Prostate gland (tissue), 2 donors: ENCODE measurements at regions not wholly inside any gene's neighbourhood (a gene's known extent, or its start where the extent isn't known, plus 50 kb on each side); places are given as distances from the start of the nearest gene placed in this dataset.

Experiments used
- DNase-seq: peaks from one replicate; pipeline ENCODE4 v3.0.0-alpha.2; 2019; ENCODE audit warnings: low spot score
- H3K27ac ChIP-seq, 2 donors: fragments of 200-600 bp; sonication (generic); 2 replicates each; pipeline ENCODE4 v1.5.1; 2017 to 2019
- H3K27me3 ChIP-seq: fragments of 200-600 bp; sonication (generic); replicated peaks from 2 replicates; pipeline ENCODE4 v1.5.1; 2019; ENCODE audit not compliant: insufficient read depth
- H3K36me3 ChIP-seq, 2 donors: fragments of 200-600 bp; sonication (generic); 1 replicate in 1 of 2; 2 replicates in 1 of 2; pipeline versions ENCODE4 v1.5.1 to v1.8.1; 2017 to 2019
- H3K4me1 ChIP-seq: fragments of 200-600 bp; sonication (generic); replicated peaks from 2 replicates; pipeline ENCODE4 v1.5.1; 2019
- H3K4me3 ChIP-seq, 2 donors: fragments of 200-600 bp; sonication (generic); 2 replicates each; pipeline ENCODE4 v1.5.1; 2017 to 2019
- H3K9me3 ChIP-seq: fragments of 200-600 bp; sonication (generic); 2 replicates; pipeline ENCODE4 v1.5.1; 2017
- POLR2A ChIP-seq: fragments of 450-650 bp; IDR thresholded peaks from one replicate; pipeline ENCODE4 v1.6.1; 2016; ENCODE audit warnings: antibody characterized with exemption, mild to moderate bottlenecking
- POLR2AphosphoS5 ChIP-seq: sonication (generic); formaldehyde crosslinking; IDR thresholded peaks from one replicate; pipeline ENCODE4 v1.6.1; 2017; ENCODE audit warnings: antibody characterized with exemption
- WGBS: methylation state at CpG from one replicate; pipeline ENCODE4 v1.1.5; 2018; 5-methylcytosine and 5-hydroxymethylcytosine counted together
- intact Hi-C: fragments of 100-400 bp; cut with DNase I; formaldehyde crosslinking; loops from one replicate; pipeline ENCODE4 v1.14.2; 2022
- TF ChIP-seq, protein P1 (sequence below), 4 experiments: fragments of 200-600 bp in 2 of 4; fragments of 450-650 bp in 2 of 4; sonication (generic) in 2 of 4; IDR thresholded peaks; 1 replicate in 3 of 4; 2 replicates in 1 of 4; pipeline ENCODE4 v1.5.1; 2016 to 2019; ENCODE audit warnings: antibody characterized with exemption in 4 of 4, mild to moderate bottlenecking in 2 of 4, moderate library complexity in 2 of 4

DNA sequence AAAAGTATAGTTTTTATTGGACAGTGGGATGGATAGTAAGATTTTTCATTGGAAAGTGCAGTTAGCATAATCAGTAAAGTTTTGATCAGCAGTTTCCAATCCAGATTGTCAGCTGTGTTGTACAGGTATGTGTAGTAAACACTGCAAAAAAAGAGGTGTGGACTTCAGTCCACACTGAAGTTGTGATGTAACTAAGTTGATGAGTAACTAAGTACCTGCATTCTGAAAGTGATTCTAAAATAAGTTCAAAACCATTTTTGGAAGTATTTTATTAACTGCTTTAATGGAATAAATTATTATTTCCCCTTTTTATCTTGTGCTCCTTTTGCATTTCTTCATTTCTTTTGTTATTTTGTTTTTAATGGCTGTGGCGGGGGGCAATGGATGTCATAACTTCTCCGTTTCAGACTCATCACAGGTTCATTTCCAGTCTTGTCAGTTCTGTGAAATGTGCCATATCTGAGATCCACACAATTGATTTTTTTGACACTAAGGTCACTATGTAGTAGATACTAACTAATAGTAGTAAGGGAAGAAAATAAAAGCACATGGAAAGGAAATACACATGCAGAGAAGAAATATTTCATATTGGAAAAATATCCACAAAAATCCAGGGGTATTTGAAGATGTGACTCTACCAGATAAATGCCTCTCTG, 247.5 kb downstream of the GABRG1 start:
- no peaks in the 10 kb centered on the region for H3K4me1 ChIP-seq
- no peaks in the 10 kb centered on the region for H3K27me3 ChIP-seq
- WGBS: 75% methylated on average over 2 of the region's 2 CpGs
- TF ChIP-seq POLR2AphosphoS5: no peak
- TF ChIP-seq, protein P1, sequence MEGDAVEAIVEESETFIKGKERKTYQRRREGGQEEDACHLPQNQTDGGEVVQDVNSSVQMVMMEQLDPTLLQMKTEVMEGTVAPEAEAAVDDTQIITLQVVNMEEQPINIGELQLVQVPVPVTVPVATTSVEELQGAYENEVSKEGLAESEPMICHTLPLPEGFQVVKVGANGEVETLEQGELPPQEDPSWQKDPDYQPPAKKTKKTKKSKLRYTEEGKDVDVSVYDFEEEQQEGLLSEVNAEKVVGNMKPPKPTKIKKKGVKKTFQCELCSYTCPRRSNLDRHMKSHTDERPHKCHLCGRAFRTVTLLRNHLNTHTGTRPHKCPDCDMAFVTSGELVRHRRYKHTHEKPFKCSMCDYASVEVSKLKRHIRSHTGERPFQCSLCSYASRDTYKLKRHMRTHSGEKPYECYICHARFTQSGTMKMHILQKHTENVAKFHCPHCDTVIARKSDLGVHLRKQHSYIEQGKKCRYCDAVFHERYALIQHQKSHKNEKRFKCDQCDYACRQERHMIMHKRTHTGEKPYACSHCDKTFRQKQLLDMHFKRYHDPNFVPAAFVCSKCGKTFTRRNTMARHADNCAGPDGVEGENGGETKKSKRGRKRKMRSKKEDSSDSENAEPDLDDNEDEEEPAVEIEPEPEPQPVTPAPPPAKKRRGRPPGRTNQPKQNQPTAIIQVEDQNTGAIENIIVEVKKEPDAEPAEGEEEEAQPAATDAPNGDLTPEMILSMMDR (IDR thresholded peaks at IDR 0.05): no peak
- no peak for TF ChIP-seq POLR2A
- no peak for DNase-seq
- intact Hi-C loops: no loop called here
- no peak overlapping the region for H3K4me3 ChIP-seq
- H3K27ac ChIP-seq: no peak overlapping the region
- no peaks in the 10 kb centered on the region for H3K36me3 ChIP-seq
- H3K9me3 ChIP-seq: no peaks in the 10 kb centered on the region

DNA sequence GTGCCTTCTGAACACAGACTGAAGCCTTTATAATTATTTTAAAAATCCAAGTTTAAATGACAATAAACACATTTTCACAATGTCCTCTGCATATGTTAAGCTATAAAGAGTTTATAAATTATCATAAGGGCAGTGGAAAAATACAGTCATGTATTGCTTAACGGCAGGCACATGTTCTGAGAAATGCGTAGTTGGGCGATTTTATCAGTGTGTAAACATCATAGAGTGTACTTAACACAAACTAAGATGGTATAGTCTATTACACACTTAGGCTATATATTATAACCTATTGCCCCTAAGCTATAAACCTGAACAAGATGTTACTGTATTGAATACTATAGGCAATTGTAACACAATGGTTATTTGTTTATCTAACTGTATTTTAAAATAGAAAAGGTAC, 254.7 kb downstream of the GABRG1 start:
- Histone ChIP-seq H3K4me1 (no peaks in the 10 kb centered on the region), H3K27ac (no peak overlapping the region), H3K27me3 (no peaks in the 10 kb centered on the region), H3K4me3 (no peak overlapping the region), H3K9me3 (no peaks in the 10 kb centered on the region), H3K36me3 (no peaks in the 10 kb centered on the region)
- TF ChIP-seq POLR2A: no peak
- no peak for TF ChIP-seq POLR2AphosphoS5
- TF ChIP-seq, protein P1 (IDR thresholded peaks at IDR 0.05): no peak
- no peak for DNase-seq
- 28% methylated on average over 3 of the region's 3 CpGs for WGBS
- intact Hi-C loops: no loop called here

DNA sequence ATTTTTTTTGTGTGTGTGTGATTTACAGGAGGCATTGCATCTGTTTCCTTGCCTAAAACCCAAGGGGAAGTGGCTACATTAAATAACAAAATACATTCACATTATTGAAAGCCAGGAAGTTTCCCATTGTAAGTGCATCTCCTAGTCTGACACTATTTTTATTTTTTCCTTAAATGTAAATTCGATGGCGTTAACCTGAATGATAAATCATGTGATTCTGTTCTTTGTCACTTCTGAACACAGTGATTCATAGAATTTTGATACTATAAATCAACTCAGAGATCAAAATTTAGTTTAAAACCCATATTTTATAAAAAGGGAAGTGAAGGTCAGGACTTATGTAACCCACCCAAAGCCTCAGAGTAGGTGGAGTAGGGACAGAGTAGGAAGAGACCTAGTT, 258.1 kb downstream of the GABRG1 start:
- TF ChIP-seq POLR2A (no peak), POLR2AphosphoS5 (no peak)
- TF ChIP-seq, protein P1 (IDR thresholded peaks at IDR 0.05): no peak
- DNase-seq: no peak
- H3K9me3 ChIP-seq: no peaks in the 10 kb centered on the region
- no peak overlapping the region for H3K27ac ChIP-seq
- no peaks in the 10 kb centered on the region for H3K36me3 ChIP-seq
- 88% methylated on average over 2 of the region's 2 CpGs for WGBS
- no peak overlapping the region for H3K4me3 ChIP-seq
- no peaks in the 10 kb centered on the region for H3K27me3 ChIP-seq
- no peaks in the 10 kb centered on the region for H3K4me1 ChIP-seq
- intact Hi-C loops: no loop called here

DNA sequence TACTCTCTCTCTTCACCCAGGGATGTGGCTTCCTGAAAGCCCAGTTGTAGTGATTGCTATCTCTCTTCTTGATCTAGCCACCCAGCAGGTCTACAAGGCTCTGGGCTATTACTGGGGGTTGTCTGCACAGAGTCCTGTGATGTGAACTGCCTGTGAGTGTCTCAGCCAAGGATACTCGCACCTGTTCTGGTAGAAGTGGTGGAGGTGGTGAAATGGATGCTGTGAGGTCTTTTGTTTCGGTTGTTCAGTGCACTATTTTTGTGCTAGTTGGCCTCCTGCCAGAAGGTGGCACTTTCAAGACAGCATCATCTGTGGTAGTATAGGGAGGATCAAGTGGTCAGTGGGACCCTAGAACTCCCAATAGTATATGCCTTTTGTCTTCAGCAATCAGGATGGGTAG, 268.0 kb downstream of the GABRG1 start:
- TF ChIP-seq, protein P1 (IDR thresholded peaks at IDR 0.05): no peak
- TF ChIP-seq POLR2A (no peak), POLR2AphosphoS5 (no peak)
- intact Hi-C loops: no loop called here
- H3K9me3 ChIP-seq: no peaks in the 10 kb centered on the region
- no peaks in the 10 kb centered on the region for H3K36me3 ChIP-seq
- H3K27me3 ChIP-seq: no peaks in the 10 kb centered on the region
- no peak for DNase-seq
- no peak overlapping the region for H3K27ac ChIP-seq
- WGBS: 81% methylated on average over 2 of the region's 2 CpGs
- no peak overlapping the region for H3K4me3 ChIP-seq
- H3K4me1 ChIP-seq: no peaks in the 10 kb centered on the region

DNA sequence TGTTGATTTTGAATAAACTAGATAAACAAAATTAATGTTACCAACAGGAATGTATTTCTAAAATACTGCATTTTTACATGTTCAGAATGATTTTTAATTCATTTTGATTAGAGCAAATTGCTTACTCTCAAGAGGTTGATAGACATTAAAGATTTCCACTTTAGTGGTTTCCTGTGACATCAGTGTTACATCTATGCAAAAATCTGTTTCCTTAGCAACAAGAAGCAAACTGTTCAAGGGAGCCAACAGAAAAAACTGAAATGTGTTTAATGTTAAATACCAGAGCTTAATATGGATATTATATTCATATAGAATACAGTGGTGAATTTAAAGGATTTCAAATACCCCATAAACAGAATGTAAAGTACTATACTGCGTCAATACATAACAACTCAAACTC, 277.8 kb downstream of the GABRG1 start:
- WGBS: 100% methylated on average over 1 of the region's 1 CpG
- Histone ChIP-seq H3K27ac (no peak overlapping the region), H3K4me1 (no peaks in the 10 kb centered on the region), H3K4me3 (no peak overlapping the region), H3K36me3 (no peaks in the 10 kb centered on the region), H3K9me3 (no peaks in the 10 kb centered on the region), H3K27me3 (no peaks in the 10 kb centered on the region)
- intact Hi-C loops: no loop called here
- DNase-seq: no peak
- TF ChIP-seq POLR2AphosphoS5 (no peak), POLR2A (no peak)
- TF ChIP-seq, protein P1 (IDR thresholded peaks at IDR 0.05): no peak
